Eye (tissue), 1 donor: ENCODE measurements at regions not wholly inside any gene's neighbourhood (a gene's known extent, or its start where the extent isn't known, plus 50 kb on each side); places are given as distances from the start of the nearest gene placed in this dataset.
"Not testable (repeated sequence)": the region's sequence is repeated elsewhere in the genome, so short reads cannot be mapped to it uniquely, and the experiment has no call there.

Experiments
- DNase-seq: peaks from one replicate; pipeline ENCODE4 v3.0.0-alpha.2; 2015

GRCh38 chr13:50730496-50731351 lies 112.8 kb downstream of the DLEU7 start:
- no peak for DNase-seq

- DNase-seq = no peak
Measured at GRCh38 chr13:50731400-50731799, 112.1 kb downstream of the DLEU7 start.

GRCh38 chr13:50732712-50733111 lies 110.8 kb downstream of the DLEU7 start:
- DNase-seq = peak; percentile 43

GRCh38 chr13:50733392-50733791 lies 110.1 kb downstream of the DLEU7 start:
- DNase-seq = no peak

- DNase-seq = no peak
Measured at GRCh38 chr13:50735071-50735470, 108.4 kb downstream of the DLEU7 start.

GRCh38 chr13:50740052-50740741 lies 103.3 kb downstream of the DLEU7 start:
- DNase-seq = no peak

GRCh38 chr13:50742353-50742752 lies 101.1 kb downstream of the DLEU7 start:
- DNase-seq = no peak

GRCh38 chr13:50742968-50743367 lies 100.5 kb downstream of the DLEU7 start:
- DNase-seq = no peak

GRCh38 chr13:50744116-50744660 lies 99.3 kb downstream of the DLEU7 start:
- no peak for DNase-seq

- DNase-seq = no peak
Measured at GRCh38 chr13:50745542-50746115, 97.9 kb downstream of the DLEU7 start.

GRCh38 chr13:50747737-50748350 lies 95.6 kb downstream of the DLEU7 start:
- peak; percentile 20 for DNase-seq

GRCh38 chr13:50753221-50753620 lies 90.3 kb downstream of the DLEU7 start:
- DNase-seq = not testable (repeated sequence)

- not testable (repeated sequence) for DNase-seq
Measured at GRCh38 chr13:50755862-50756685, 87.4 kb downstream of the DLEU7 start.

GRCh38 chr13:50757008-50757407 lies 86.5 kb downstream of the DLEU7 start:
- DNase-seq = no peak

- DNase-seq = no peak
Measured at GRCh38 chr13:50758796-50759195, 84.7 kb downstream of the DLEU7 start.

GRCh38 chr13:50760751-50761150 lies 82.7 kb downstream of the DLEU7 start:
- no peak for DNase-seq

- DNase-seq = no peak
Measured at GRCh38 chr13:50761406-50761805, 82.1 kb downstream of the DLEU7 start.

GRCh38 chr13:50762969-50763567 lies 80.4 kb downstream of the DLEU7 start:
- DNase-seq = no peak

GRCh38 chr13:50766013-50766412 lies 77.5 kb downstream of the DLEU7 start:
- peak; percentile 19 for DNase-seq

- no peak for DNase-seq
Measured at GRCh38 chr13:50766695-50767094, 76.8 kb downstream of the DLEU7 start.

- not testable (repeated sequence) for DNase-seq
Measured at GRCh38 chr13:50772881-50773280, 70.6 kb downstream of the DLEU7 start.
